Astrocyte of the cerebellum (primary cell): ENCODE measurements at regions not wholly inside any gene's neighbourhood (a gene's known extent, or its start where the extent isn't known, plus 50 kb on each side); places are given as distances from the start of the nearest gene placed in this dataset.
A peak's percentile ranks its signal among the peaks of the same experiment; 100 is the strongest.

Experiments
- DNase-seq: peaks from one replicate; pipeline ENCODE4 v3.0.0-alpha.2; 2011; ENCODE audit warnings: low read depth
- H3K4me3 ChIP-seq: 2 replicates; pipeline ENCODE4 v1.5.1; 2011; ENCODE audit warnings: mild to moderate bottlenecking, low read depth, low read length, moderate library complexity
- in situ Hi-C: cut with HindIII; loops from 2 replicates; pipeline ENCODE4 v1.10.0; 2017; ENCODE audit warnings: low sequenced_read_pairs
- TF ChIP-seq, protein P1 (sequence below): IDR thresholded peaks from 2 replicates; pipeline ENCODE4 v1.5.1; 2012; ENCODE audit warnings: low read length, low read depth, moderate library complexity, mild to moderate bottlenecking; ENCODE audit errors: missing control alignments

DNA sequence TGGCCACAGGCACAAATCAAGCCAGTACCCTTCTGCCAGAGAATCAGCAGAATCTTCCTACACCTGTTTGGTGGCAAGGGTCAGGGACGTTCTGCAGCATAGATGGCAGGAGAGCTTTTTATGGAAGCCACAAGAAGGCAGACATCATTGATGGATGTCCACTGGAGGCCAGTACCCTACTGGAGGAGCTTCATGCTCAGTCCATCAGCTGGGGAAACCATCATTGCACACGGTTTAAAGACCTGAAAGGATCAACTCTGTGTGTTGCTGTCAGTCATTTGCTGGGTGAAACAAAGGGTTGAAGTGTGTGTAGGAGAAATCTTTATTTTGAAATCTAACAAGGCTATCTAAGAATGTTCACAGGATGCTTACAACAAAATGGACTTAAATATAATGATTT is 158.9 kb upstream of the SASH1 start:
- in situ Hi-C loops = no loop called here
- H3K4me3 ChIP-seq = no peak overlapping the region
- DNase-seq = no peak
- TF ChIP-seq, protein P1, sequence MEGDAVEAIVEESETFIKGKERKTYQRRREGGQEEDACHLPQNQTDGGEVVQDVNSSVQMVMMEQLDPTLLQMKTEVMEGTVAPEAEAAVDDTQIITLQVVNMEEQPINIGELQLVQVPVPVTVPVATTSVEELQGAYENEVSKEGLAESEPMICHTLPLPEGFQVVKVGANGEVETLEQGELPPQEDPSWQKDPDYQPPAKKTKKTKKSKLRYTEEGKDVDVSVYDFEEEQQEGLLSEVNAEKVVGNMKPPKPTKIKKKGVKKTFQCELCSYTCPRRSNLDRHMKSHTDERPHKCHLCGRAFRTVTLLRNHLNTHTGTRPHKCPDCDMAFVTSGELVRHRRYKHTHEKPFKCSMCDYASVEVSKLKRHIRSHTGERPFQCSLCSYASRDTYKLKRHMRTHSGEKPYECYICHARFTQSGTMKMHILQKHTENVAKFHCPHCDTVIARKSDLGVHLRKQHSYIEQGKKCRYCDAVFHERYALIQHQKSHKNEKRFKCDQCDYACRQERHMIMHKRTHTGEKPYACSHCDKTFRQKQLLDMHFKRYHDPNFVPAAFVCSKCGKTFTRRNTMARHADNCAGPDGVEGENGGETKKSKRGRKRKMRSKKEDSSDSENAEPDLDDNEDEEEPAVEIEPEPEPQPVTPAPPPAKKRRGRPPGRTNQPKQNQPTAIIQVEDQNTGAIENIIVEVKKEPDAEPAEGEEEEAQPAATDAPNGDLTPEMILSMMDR = no peak

DNA sequence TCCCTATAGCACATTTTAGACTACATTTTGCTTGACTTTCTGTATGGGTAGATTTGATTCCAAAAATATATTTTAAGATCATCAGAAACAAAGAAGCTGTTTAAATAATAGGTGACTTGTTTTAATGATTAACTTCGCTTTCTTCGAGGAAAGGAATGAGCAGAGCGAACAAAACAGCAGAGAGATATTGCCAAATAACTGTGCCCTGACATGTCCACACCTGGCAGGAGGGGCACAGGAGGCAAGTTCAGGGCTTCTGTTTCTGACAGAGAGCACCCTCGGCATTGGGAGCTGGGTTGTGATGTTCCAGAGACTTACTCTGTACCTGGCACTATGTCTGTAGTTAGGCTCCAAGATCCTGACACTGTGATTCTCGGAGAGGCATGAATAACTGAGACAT is 155.7 kb upstream of the SASH1 start:
- no peak for DNase-seq
- in situ Hi-C loops = no loop called here
- no peak overlapping the region for H3K4me3 ChIP-seq
- TF ChIP-seq, protein P1 = no peak

DNA sequence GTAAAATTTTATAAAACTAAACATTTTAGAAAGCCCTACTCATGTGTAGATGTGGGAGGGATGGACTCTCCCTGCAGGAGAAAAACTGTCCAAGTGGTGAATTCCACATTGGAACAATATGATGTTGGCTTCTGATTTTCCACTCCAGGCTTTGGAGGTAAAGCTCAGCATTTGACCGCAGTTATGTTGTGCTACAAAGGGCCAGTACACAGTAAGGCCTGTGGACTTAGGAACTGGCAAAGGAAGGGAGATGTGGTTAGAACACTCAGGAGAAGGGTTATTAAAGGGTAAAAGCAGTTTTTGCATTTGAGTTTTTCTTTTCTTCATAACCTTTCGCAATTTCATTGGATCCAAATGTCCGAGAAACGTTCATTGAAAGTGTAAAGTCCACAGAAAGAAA is 150.3 kb upstream of the SASH1 start:
- in situ Hi-C loops = no loop called here
- TF ChIP-seq, protein P1 = no peak
- DNase-seq = peak; percentile 18
- no peak overlapping the region for H3K4me3 ChIP-seq

DNA sequence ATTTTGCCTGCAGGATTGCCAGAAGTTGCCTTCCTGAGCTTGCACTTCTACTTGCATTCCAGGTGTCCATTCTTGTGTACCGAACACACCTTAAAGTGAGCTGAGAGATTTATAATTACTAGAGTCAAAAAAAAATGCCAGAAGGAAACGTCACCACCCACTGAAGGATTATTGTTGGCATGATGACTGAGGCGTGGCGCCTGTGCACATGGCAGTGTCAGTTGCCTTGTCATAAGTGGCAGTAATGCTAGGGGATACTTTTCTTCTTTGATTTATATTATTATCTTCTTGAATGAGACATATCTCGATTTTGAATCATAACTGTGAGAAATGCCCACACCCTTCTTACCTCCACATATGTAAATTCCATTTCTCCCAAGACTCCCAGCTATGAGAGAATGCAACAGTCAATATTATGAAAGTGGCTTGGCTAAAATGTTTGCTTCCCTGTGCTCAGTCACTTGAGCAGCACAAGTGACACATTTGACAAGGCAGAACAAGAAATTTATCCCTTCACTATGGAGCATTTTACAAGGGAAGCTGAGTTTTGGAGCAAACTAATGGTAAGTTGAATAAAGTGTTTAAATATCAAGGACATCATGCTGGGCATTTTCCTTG is 149.5 kb upstream of the SASH1 start:
- in situ Hi-C loops = no loop called here
- no peak for DNase-seq
- TF ChIP-seq, protein P1 = no peak
- H3K4me3 ChIP-seq = no peak overlapping the region

DNA sequence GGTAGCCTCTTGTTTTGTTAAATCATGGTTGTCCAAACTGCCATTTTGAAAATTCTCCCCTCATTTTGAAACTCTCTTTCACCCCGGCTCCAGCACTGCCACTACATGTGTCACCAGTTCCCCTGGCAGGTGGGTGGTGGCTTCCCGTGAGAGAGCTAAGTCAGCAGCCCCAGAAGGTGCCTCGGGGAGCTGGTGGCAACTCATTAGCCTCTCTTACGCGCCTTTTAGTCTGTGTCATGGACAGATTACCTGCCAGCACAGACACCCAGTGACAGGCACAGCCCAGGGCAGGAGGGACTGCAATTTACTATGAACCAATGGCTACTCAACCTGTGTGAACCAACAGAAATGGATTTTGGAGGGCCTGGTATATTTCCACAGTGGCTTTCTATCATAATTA is 147.1 kb upstream of the SASH1 start:
- in situ Hi-C loops = no loop called here
- TF ChIP-seq, protein P1 = no peak
- no peak overlapping the region for H3K4me3 ChIP-seq
- no peak for DNase-seq

DNA sequence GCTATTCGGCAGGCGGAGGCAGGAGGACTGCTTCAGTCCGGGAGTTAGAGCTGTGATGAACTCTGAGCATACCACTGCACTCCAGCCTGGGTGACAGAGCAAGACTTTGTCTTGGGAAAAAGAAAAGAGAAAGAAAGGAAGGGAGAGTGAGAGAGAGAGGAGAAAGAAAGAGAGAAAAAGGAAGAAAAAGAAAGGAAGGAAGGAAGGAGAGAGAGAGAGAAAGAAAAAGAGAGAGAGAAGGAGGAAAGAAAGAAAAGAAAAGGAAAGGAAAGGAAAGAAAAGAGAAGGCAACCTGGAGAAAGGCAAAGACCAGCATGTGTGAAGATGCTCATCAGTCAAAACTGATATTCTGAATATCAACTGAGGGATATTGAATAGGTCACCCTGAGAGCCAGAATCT is 143.1 kb upstream of the SASH1 start:
- in situ Hi-C loops = no loop called here
- no peak for DNase-seq
- TF ChIP-seq, protein P1 = no peak
- H3K4me3 ChIP-seq = no peak overlapping the region
